Endothelial cell of hepatic sinusoid (primary cell): ENCODE measurements at regions not wholly inside any gene's neighbourhood (a gene's known extent, or its start where the extent isn't known, plus 50 kb on each side); places are given as distances from the start of the nearest gene placed in this dataset.

Source experiments
- in situ Hi-C: cut with HindIII; loops from 2 replicates; pipeline ENCODE4 v1.10.0; 2017; ENCODE audit warnings: low sequenced_read_pairs

DNA sequence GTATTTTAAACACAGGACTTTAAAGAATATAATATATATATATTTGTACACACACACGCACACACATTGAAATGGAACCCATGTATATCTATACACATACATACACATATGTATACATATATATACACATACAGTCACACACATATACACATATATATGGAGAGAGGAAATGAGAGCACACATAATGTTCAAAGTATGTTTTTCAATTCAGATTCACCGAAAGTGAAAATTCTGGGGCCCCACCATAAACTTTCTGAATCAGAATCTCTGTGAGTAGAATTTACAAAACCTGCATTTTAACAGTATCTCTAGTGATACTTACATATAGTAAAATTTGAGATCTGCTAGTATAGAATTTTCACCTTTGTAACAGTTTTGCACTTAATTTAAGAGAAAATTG, 60.4 kb upstream of the OBI1 start:
- in situ Hi-C loops: loop anchor here (5.0 kb wide), 2 partner anchors 38 to 42 kb away; no protein-coding TSS in a partner anchor

DNA sequence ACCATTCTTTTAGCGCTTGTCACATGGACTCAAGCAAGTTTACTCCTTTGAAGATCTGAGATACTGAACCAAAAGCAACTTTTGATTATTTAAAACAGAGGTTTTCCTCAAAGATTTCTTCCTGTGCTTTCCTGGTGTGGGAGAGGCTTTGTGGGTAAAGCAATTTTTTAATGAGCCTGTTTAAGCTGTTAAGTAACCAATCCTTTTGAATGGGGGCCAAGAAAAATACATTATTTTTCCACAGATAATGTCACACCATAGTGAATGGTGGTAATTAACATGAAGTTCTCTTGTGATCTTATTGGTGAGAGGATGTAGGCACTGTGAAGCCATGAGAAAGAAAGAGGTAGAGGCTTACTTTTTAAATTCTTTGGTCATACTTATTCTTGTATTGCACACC, 55.8 kb upstream of the OBI1 start:
- in situ Hi-C loops: loop anchor here (5.0 kb wide), 2 partner anchors 37 to 43 kb away; no protein-coding TSS in a partner anchor

- in situ Hi-C loops: no loop called here
These were observed 53.9 kb upstream of the OBI1 start for GRCh38 chr13:78712831-78713230.

- in situ Hi-C loops: no loop called here
These were observed 50.1 kb upstream of the OBI1 start for GRCh38 chr13:78709028-78709427.
